SK-N-SH (cell line): ENCODE measurements at regions not wholly inside any gene's neighbourhood (a gene's known extent, or its start where the extent isn't known, plus 50 kb on each side); places are given as distances from the start of the nearest gene placed in this dataset.

Experiments used
- CHD2 ChIP-seq: fragments of 150-350 bp; IDR thresholded peaks from 2 replicates; pipeline ENCODE4 v1.6.1; 2018; ENCODE audit warnings: low read length; ENCODE audit not compliant: partially characterized antibody
- JUND ChIP-seq: IDR thresholded peaks from 2 replicates; pipeline ENCODE4 v1.4.0; 2012
- NFIC ChIP-seq: IDR thresholded peaks from 2 replicates; pipeline ENCODE4 v1.4.0; 2012; ENCODE audit warnings: borderline replicate concordance
- POLR2AphosphoS5 ChIP-seq: IDR thresholded peaks from 2 replicates; pipeline ENCODE4 v1.6.1; 2012; ENCODE audit warnings: low read depth, low read length
- SIN3A ChIP-seq: IDR thresholded peaks from 2 replicates; pipeline ENCODE4 v1.6.1; 2012; ENCODE audit warnings: low read depth, mild to moderate bottlenecking, low read length, moderate library complexity, borderline replicate concordance
- SMC3 ChIP-seq: IDR thresholded peaks from 2 replicates; pipeline ENCODE4 v1.6.1; 2012; ENCODE audit warnings: low read depth, low read length, improper control_type of control experiment
- TAF1 ChIP-seq: IDR thresholded peaks from 2 replicates; pipeline ENCODE4 v1.6.1; 2012; ENCODE audit warnings: low read depth, mild to moderate bottlenecking, low read length, moderate library complexity, borderline replicate concordance
- TF ChIP-seq, protein P1 (sequence below): fragments of 200-600 bp; sonication (generic); IDR thresholded peaks from 2 replicates; pipeline ENCODE4 v1.6.1; 2017; ENCODE audit warnings: antibody characterized with exemption, mild to moderate bottlenecking, moderate library complexity
- TF ChIP-seq, protein P2 (sequence below): IDR thresholded peaks from 2 replicates; pipeline ENCODE4 v1.6.1; 2012; ENCODE audit warnings: mild to moderate bottlenecking, low read depth, low read length, moderate library complexity

DNA sequence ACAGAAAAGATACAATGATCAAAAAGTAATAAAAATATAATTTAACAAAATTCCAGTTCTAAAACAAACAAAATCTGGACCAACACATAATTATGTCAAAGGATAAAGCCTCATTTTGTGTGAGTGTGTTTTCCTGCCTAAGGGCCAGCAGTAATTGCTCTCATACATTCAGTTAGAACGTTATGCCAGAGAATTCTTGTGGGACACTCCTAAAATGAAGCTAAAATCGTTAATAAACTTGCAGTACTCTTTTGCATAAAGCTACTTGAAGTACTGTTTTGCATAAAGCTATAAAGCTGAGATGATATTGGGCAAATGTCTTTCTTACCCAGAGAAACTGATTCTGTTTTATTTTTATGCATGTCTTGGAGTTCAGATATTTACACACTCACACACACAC, 1072.3 kb downstream of the MAT2B start:
- TF ChIP-seq, protein P1, sequence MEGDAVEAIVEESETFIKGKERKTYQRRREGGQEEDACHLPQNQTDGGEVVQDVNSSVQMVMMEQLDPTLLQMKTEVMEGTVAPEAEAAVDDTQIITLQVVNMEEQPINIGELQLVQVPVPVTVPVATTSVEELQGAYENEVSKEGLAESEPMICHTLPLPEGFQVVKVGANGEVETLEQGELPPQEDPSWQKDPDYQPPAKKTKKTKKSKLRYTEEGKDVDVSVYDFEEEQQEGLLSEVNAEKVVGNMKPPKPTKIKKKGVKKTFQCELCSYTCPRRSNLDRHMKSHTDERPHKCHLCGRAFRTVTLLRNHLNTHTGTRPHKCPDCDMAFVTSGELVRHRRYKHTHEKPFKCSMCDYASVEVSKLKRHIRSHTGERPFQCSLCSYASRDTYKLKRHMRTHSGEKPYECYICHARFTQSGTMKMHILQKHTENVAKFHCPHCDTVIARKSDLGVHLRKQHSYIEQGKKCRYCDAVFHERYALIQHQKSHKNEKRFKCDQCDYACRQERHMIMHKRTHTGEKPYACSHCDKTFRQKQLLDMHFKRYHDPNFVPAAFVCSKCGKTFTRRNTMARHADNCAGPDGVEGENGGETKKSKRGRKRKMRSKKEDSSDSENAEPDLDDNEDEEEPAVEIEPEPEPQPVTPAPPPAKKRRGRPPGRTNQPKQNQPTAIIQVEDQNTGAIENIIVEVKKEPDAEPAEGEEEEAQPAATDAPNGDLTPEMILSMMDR, result no peak
- TF ChIP-seq SIN3A (no peak), SMC3 (no peak), TAF1 (no peak), JUND (no peak), POLR2AphosphoS5 (no peak), CHD2 (no peak), NFIC (no peak)
- TF ChIP-seq, protein P2, sequence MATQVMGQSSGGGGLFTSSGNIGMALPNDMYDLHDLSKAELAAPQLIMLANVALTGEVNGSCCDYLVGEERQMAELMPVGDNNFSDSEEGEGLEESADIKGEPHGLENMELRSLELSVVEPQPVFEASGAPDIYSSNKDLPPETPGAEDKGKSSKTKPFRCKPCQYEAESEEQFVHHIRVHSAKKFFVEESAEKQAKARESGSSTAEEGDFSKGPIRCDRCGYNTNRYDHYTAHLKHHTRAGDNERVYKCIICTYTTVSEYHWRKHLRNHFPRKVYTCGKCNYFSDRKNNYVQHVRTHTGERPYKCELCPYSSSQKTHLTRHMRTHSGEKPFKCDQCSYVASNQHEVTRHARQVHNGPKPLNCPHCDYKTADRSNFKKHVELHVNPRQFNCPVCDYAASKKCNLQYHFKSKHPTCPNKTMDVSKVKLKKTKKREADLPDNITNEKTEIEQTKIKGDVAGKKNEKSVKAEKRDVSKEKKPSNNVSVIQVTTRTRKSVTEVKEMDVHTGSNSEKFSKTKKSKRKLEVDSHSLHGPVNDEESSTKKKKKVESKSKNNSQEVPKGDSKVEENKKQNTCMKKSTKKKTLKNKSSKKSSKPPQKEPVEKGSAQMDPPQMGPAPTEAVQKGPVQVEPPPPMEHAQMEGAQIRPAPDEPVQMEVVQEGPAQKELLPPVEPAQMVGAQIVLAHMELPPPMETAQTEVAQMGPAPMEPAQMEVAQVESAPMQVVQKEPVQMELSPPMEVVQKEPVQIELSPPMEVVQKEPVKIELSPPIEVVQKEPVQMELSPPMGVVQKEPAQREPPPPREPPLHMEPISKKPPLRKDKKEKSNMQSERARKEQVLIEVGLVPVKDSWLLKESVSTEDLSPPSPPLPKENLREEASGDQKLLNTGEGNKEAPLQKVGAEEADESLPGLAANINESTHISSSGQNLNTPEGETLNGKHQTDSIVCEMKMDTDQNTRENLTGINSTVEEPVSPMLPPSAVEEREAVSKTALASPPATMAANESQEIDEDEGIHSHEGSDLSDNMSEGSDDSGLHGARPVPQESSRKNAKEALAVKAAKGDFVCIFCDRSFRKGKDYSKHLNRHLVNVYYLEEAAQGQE, result no peak
